Psoas muscle (tissue), 7 donors: ENCODE measurements at regions not wholly inside any gene's neighbourhood (a gene's known extent, or its start where the extent isn't known, plus 50 kb on each side); places are given as distances from the start of the nearest gene placed in this dataset.

Source experiments
- ATAC-seq, 4 donors: fragments of 200-7000 bp; cut with Tn5 transposase; one replicate each; pipeline ENCODE4 v1.9.1; 2020; ENCODE audit warnings: moderate library complexity in 3 of 4, mild to moderate bottlenecking in 2 of 4
- DNase-seq, 2 donors: peaks; one replicate each; pipeline ENCODE4 v3.0.0-alpha.2; 2020
- H3K27ac ChIP-seq: fragments of 200-600 bp; one replicate; pipeline ENCODE4 v1.8.0; 2022
- H3K27me3 ChIP-seq, 3 donors: fragments of 200-600 bp in 1 of 3; one replicate each; pipeline versions ENCODE4 v1.6.1 to v1.8.0; 2013 to 2022; ENCODE audit warnings: low read length in 2 of 3, mild to moderate bottlenecking in 2 of 3, moderate library complexity in 1 of 3; ENCODE audit not compliant: insufficient read depth in 3 of 3
- H3K36me3 ChIP-seq, 2 donors: fragments of 200-600 bp in 1 of 2; one replicate each; pipeline versions ENCODE4 v1.6.1 to v1.8.0; 2013 to 2022; ENCODE audit warnings: low read depth in 1 of 2, mild to moderate bottlenecking in 1 of 2, moderate library complexity in 1 of 2; ENCODE audit not compliant: insufficient read depth in 1 of 2
- H3K4me1 ChIP-seq: fragments of 200-600 bp; one replicate; pipeline ENCODE4 v1.8.0; 2022
- H3K4me3 ChIP-seq: fragments of 200-600 bp; one replicate; pipeline ENCODE4 v1.8.0; 2022; ENCODE audit warnings: mild to moderate bottlenecking
- H3K9me3 ChIP-seq: fragments of 200-600 bp; one replicate; pipeline ENCODE4 v1.8.0; 2022
- CTCF ChIP-seq: fragments of 200-600 bp; IDR thresholded peaks from one replicate; pipeline ENCODE4 v1.8.0; 2022; ENCODE audit warnings: antibody characterized with exemption
- WGBS, 3 donors: extraction: QIAGEN DNeasy Blood & Tissue Kit; methylation state at CpG; one replicate each; pipeline versions ENCODE4 v1.1.6 to v1.1.7; 2013; 5-methylcytosine and 5-hydroxymethylcytosine counted together
- intact Hi-C, 2 donors: fragments of 100-400 bp; cut with DNase I; formaldehyde crosslinking; loops; one replicate each; pipeline versions ENCODE4 v1.11.0 to v1.14.2; 2022
- donor health status: healthy with polysubstance abuse.
- donor health status: DM: no; HTN: no; CAD: no; lungs with moderate emphysema.
- donor health status: Bipolar disorder and iron deficiency.
- donor health status: healthy.
- donor health status: DM: yes; HTN: yes; CAD: no.
- donor health status: DM: no; HTN: no; CAD: no.
- donor health status: DM: yes; HTN: yes; CAD: no.

- TF ChIP-seq CTCF, result no peak
- no peak for DNase-seq
- intact Hi-C loops, result no loop called here
Measured at GRCh38 chr7:47192978-47193377, 388.9 kb downstream of the TNS3 start.

GRCh38 chr7:47191876-47192291 lies 390.0 kb downstream of the TNS3 start:
- Histone ChIP-seq H3K36me3 (no peaks in the 10 kb centered on the region), H3K9me3 (no peaks in the 10 kb centered on the region), H3K4me3 (no peak overlapping the region), H3K4me1 (peaks cover 5% of the 10 kb centered on the region), H3K27ac (no peak overlapping the region), H3K27me3 (no peaks in the 10 kb centered on the region)
- ATAC-seq (no peak), DNase-seq (no peak)
- 85 to 95% (median 94%) methylated on average over 9 of the region's 9 CpGs for WGBS, 3 donors
- no peak for TF ChIP-seq CTCF
- intact Hi-C loops, result no loop called here

More at GRCh38 chr7:47192978-47193377, 388.9 kb downstream of the TNS3 start:
- Histone ChIP-seq H3K27me3 (no peaks in the 10 kb centered on the region), H3K27ac (no peak overlapping the region), H3K36me3 (no peaks in the 10 kb centered on the region), H3K4me1 (peaks cover 5% of the 10 kb centered on the region), H3K9me3 (no peaks in the 10 kb centered on the region), H3K4me3 (no peak overlapping the region)
- 89 to 91% (median 90%) methylated on average over 4 of the region's 4 CpGs for WGBS, 3 donors
- no peak for ATAC-seq

- Histone ChIP-seq H3K36me3 (no peaks in the 10 kb centered on the region), H3K9me3 (no peaks in the 10 kb centered on the region), H3K4me1 (peaks cover 4% of the 10 kb centered on the region), H3K27me3 (no peaks in the 10 kb centered on the region), H3K4me3 (no peak overlapping the region), H3K27ac (no peak overlapping the region)
- intact Hi-C loops, result no loop called here
- WGBS, 3 donors, result 76 to 84% (median 77%) methylated on average over 2 of the region's 2 CpGs
- TF ChIP-seq CTCF, result no peak
- ATAC-seq (no peak), DNase-seq (no peak)
Measured at GRCh38 chr7:47191316-47191715, 390.6 kb downstream of the TNS3 start.

GRCh38 chr7:47190462-47190861 lies 391.4 kb downstream of the TNS3 start:
- no peak for TF ChIP-seq CTCF
- no peaks in the 10 kb centered on the region for H3K9me3 ChIP-seq
- DNase-seq (no peak), ATAC-seq (no peak)
- intact Hi-C loops, result no loop called here
- H3K27me3 ChIP-seq, result no peaks in the 10 kb centered on the region
- H3K4me1 ChIP-seq, result peaks cover 10% of the 10 kb centered on the region
- no peak overlapping the region for H3K4me3 ChIP-seq
- no peaks in the 10 kb centered on the region for H3K36me3 ChIP-seq
- H3K27ac ChIP-seq, result no peak overlapping the region
- WGBS, 3 donors, result 67 to 83% (median 81%) methylated on average over 4 of the region's 4 CpGs

- intact Hi-C loops, result no loop called here
- Histone ChIP-seq H3K27me3 (no peaks in the 10 kb centered on the region), H3K4me1 (peaks cover 25% of the 10 kb centered on the region), H3K4me3 (no peak overlapping the region), H3K9me3 (no peaks in the 10 kb centered on the region), H3K27ac (no peak overlapping the region), H3K36me3 (no peaks in the 10 kb centered on the region)
- no peak for DNase-seq
- TF ChIP-seq CTCF, result no peak
- WGBS, 3 donors, result 75 to 88% (median 87%) methylated on average over 2 of the region's 2 CpGs
- no peak for ATAC-seq
Measured at GRCh38 chr7:47188653-47189315, 393.1 kb downstream of the TNS3 start.
